Esophagus muscularis mucosa (tissue), 4 donors: ENCODE measurements at regions not wholly inside any gene's neighbourhood (a gene's known extent, or its start where the extent isn't known, plus 50 kb on each side); places are given as distances from the start of the nearest gene placed in this dataset.

Experiments
- DNase-seq: peaks from one replicate; pipeline ENCODE4 v3.0.0-alpha.2; 2017; ENCODE audit errors: extremely low spot score
- H3K27ac ChIP-seq, 4 donors: fragments of 200-600 bp; sonication (generic); replicated peaks in 1 of 4; 1 replicate in 3 of 4; 2 replicates in 1 of 4; pipeline ENCODE4 v1.5.1; 2016 to 2019; ENCODE audit warnings: mild to moderate bottlenecking in 1 of 4
- H3K27me3 ChIP-seq, 4 donors: fragments of 200-600 bp; sonication (generic); one replicate each; pipeline versions ENCODE4 v1.5.1 to v1.6.0; 2016 to 2019
- H3K36me3 ChIP-seq, 4 donors: fragments of 200-600 bp; sonication (generic); one replicate each; pipeline ENCODE4 v1.5.1; 2016 to 2019
- H3K4me1 ChIP-seq, 4 donors: fragments of 200-600 bp; sonication (generic); one replicate each; pipeline ENCODE4 v1.5.1; 2016 to 2019
- H3K4me3 ChIP-seq, 4 donors: fragments of 200-600 bp; sonication (generic); 1 replicate in 2 of 4; 2 replicates in 2 of 4; pipeline ENCODE4 v1.5.1; 2016 to 2019; ENCODE audit warnings: mild to moderate bottlenecking in 4 of 4, moderate library complexity in 1 of 4
- H3K9me3 ChIP-seq, 4 donors: fragments of 200-600 bp; sonication (generic); 1 replicate in 3 of 4; 2 replicates in 1 of 4; pipeline ENCODE4 v1.5.1; 2016 to 2019
- EP300 ChIP-seq: sonication (generic); formaldehyde crosslinking; IDR thresholded peaks from one replicate; pipeline ENCODE4 v1.6.1; 2017; ENCODE audit warnings: antibody characterized with exemption
- POLR2A ChIP-seq: fragments of 450-650 bp; IDR thresholded peaks from one replicate; pipeline ENCODE4 v1.6.1; 2017; ENCODE audit warnings: antibody characterized with exemption, moderate library complexity, mild to moderate bottlenecking, low read depth
- POLR2AphosphoS5 ChIP-seq, 2 donors: sonication (generic); formaldehyde crosslinking; IDR thresholded peaks; one replicate each; pipeline ENCODE4 v1.6.1; 2017; ENCODE audit warnings: antibody characterized with exemption in 2 of 2
- WGBS: methylation state at CpG from one replicate; pipeline ENCODE4 v1.1.5; 2018; 5-methylcytosine and 5-hydroxymethylcytosine counted together
- intact Hi-C: fragments of 100-400 bp; cut with DNase I; formaldehyde crosslinking; loops from one replicate; pipeline ENCODE4 v1.15.1; 2023
- TF ChIP-seq, protein P1 (sequence below), 3 experiments: fragments of 200-600 bp in 2 of 3; fragments of 450-650 bp in 1 of 3; sonication (generic) in 2 of 3; IDR thresholded peaks; one replicate each; pipeline ENCODE4 v1.5.1; 2017 to 2019; ENCODE audit warnings: antibody characterized with exemption in 3 of 3, mild to moderate bottlenecking in 2 of 3, moderate library complexity in 1 of 3

- no peaks in the 10 kb centered on the region for H3K27me3 ChIP-seq
- 54% methylated on average over 5 of the region's 5 CpGs for WGBS
- H3K27ac ChIP-seq: no peak overlapping the region
- TF ChIP-seq POLR2AphosphoS5 (IDR thresholded peaks at IDR 0.05): no peak
- TF ChIP-seq, protein P1, sequence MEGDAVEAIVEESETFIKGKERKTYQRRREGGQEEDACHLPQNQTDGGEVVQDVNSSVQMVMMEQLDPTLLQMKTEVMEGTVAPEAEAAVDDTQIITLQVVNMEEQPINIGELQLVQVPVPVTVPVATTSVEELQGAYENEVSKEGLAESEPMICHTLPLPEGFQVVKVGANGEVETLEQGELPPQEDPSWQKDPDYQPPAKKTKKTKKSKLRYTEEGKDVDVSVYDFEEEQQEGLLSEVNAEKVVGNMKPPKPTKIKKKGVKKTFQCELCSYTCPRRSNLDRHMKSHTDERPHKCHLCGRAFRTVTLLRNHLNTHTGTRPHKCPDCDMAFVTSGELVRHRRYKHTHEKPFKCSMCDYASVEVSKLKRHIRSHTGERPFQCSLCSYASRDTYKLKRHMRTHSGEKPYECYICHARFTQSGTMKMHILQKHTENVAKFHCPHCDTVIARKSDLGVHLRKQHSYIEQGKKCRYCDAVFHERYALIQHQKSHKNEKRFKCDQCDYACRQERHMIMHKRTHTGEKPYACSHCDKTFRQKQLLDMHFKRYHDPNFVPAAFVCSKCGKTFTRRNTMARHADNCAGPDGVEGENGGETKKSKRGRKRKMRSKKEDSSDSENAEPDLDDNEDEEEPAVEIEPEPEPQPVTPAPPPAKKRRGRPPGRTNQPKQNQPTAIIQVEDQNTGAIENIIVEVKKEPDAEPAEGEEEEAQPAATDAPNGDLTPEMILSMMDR (IDR thresholded peaks at IDR 0.05): no peak
- no peak for TF ChIP-seq EP300
- TF ChIP-seq POLR2A: no peak
- no peak for DNase-seq
- H3K36me3 ChIP-seq: no peaks in the 10 kb centered on the region
- peaks cover 4 to 13% (median 10%) of the 10 kb centered on the region in 4 donors for H3K4me1 ChIP-seq
- intact Hi-C loops: no loop called here
- H3K4me3 ChIP-seq: no peak overlapping the region
- H3K9me3 ChIP-seq: no peaks in the 10 kb centered on the region
Measured at GRCh38 chr6:115271434-115271833, 789.3 kb downstream of the FRK start.

DNA sequence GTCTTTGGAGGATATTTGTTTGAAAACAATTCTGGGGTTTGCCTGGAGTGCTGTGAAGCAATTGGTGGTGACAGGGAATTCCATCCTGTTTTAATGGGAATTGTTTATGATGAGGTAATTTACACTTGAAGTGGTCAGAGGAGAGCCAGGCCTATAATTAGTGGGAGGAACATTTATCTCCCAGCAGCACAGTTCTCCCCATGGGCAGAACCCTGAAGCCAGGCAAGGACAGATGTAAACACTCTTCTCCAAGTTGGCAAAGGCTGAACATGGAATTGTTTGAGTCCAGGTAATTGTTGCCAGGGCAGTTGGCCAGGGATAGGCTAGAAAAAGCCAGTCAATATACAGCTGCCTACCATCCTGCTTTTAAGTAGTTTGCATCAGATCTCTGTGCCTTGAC, 789.7 kb downstream of the FRK start:
- H3K4me1 ChIP-seq: peaks cover 4 to 13% (median 10%) of the 10 kb centered on the region in 4 donors
- H3K27me3 ChIP-seq: no peaks in the 10 kb centered on the region
- no peaks in the 10 kb centered on the region for H3K36me3 ChIP-seq
- intact Hi-C loops: no loop called here
- no peaks in the 10 kb centered on the region for H3K9me3 ChIP-seq
- no peak for TF ChIP-seq POLR2AphosphoS5 (IDR thresholded peaks at IDR 0.05)
- no peak for TF ChIP-seq EP300
- no peak for TF ChIP-seq POLR2A
- TF ChIP-seq, protein P1 (IDR thresholded peaks at IDR 0.05): no peak
- DNase-seq: no peak
- H3K27ac ChIP-seq: no peak overlapping the region
- no peak overlapping the region for H3K4me3 ChIP-seq

- no peaks in the 10 kb centered on the region for H3K4me1 ChIP-seq
- H3K27ac ChIP-seq: no peak overlapping the region
- no peak for TF ChIP-seq POLR2AphosphoS5 (IDR thresholded peaks at IDR 0.05)
- intact Hi-C loops: no loop called here
- no peaks in the 10 kb centered on the region for H3K27me3 ChIP-seq
- DNase-seq: no peak
- 82% methylated on average over 4 of the region's 4 CpGs for WGBS
- no peaks in the 10 kb centered on the region for H3K9me3 ChIP-seq
- H3K4me3 ChIP-seq: no peak overlapping the region
- no peaks in the 10 kb centered on the region for H3K36me3 ChIP-seq
Measured at GRCh38 chr6:115241373-115241772, 819.3 kb downstream of the FRK start.

DNA sequence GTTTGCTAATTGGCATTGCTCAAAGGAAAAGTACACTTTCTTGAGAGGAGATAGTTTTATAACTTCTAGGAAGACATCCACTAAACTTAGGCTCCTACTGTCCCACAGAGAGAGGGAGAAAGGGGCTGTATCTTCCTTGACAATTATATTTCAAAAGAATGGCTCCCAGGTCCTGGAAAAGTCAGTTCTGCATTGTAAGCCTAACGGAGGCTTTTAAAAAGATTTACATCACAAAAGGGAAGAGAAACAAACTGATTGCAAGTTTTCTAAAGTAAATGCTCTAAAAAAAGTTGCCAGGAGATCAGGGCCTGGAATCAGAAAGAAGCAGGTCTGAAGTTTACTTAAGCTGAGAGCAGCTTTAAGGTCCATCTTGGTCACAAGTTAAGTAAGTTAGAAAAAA, 839.5 kb downstream of the FRK start:
- Histone ChIP-seq H3K36me3 (no peaks in the 10 kb centered on the region), H3K4me1 (no peaks in the 10 kb centered on the region), H3K4me3 (no peak overlapping the region), H3K9me3 (peaks cover 0 to 10% (median 0%) of the 10 kb centered on the region in 4 donors), H3K27ac (no peak overlapping the region), H3K27me3 (no peaks in the 10 kb centered on the region)
- 52% methylated on average over 1 of the region's 1 CpG for WGBS
- DNase-seq: no peak
- TF ChIP-seq POLR2AphosphoS5 (IDR thresholded peaks at IDR 0.05) (no peak), POLR2A (no peak), EP300 (no peak)
- TF ChIP-seq, protein P1 (IDR thresholded peaks at IDR 0.05): no peak
- intact Hi-C loops: no loop called here

DNA sequence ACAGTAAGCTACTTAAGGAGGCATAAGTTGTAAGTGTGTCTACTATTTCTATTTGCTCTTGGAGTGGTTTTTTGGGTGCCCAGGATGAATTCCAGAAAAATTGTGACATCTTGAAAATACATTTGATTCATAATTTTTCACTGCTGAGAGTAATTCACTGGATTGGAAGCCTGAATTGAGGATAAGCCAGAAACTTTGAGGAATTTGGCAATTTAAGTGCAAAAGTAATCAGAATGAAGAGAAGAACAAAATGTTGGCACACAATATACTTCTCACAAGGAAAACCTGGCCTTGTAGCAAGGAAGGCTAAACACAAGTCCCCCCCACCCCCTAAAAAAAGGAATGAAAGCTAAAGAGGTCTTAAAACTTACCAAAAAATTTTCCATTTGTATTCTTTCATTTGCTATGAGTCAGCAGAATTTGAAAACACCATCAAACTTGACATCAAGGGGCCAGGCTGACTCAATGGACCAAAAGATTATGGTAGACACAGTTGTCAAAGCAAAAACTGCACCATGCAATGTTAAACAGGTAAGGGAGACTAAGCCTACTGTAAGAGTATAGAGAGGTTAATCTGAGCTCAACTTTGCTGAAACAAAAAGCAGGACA, 840.0 kb downstream of the FRK start:
- intact Hi-C loops: no loop called here
- H3K4me3 ChIP-seq: no peak overlapping the region
- no peaks in the 10 kb centered on the region for H3K36me3 ChIP-seq
- H3K9me3 ChIP-seq: peaks cover 0 to 10% (median 0%) of the 10 kb centered on the region in 4 donors
- H3K4me1 ChIP-seq: no peaks in the 10 kb centered on the region
- no peak overlapping the region for H3K27ac ChIP-seq
- no peak for DNase-seq
- no peak for TF ChIP-seq POLR2A
- no peak for TF ChIP-seq POLR2AphosphoS5 (IDR thresholded peaks at IDR 0.05)
- no peak for TF ChIP-seq EP300
- TF ChIP-seq, protein P1 (IDR thresholded peaks at IDR 0.05): no peak
- H3K27me3 ChIP-seq: no peaks in the 10 kb centered on the region
